Muscle of leg (tissue), 3 donors: ENCODE measurements at regions not wholly inside any gene's neighbourhood (a gene's known extent, or its start where the extent isn't known, plus 50 kb on each side); places are given as distances from the start of the nearest gene placed in this dataset.

Experiments used
- DNase-seq: peaks from one replicate; pipeline ENCODE4 v3.0.0; 2013
- H3K27ac ChIP-seq: one replicate; pipeline ENCODE4 v1.5.1; 2013; ENCODE audit warnings: mild to moderate bottlenecking, low read length, control low read depth
- H3K27me3 ChIP-seq: one replicate; pipeline ENCODE4 v1.6.1; 2013; ENCODE audit warnings: low read length; ENCODE audit not compliant: control insufficient read depth, insufficient read depth
- H3K36me3 ChIP-seq: one replicate; pipeline ENCODE4 v1.6.1; 2013; ENCODE audit warnings: low read length; ENCODE audit not compliant: control insufficient read depth, insufficient read depth
- H3K4me1 ChIP-seq: one replicate; pipeline ENCODE4 v1.6.1; 2013; ENCODE audit warnings: low read length; ENCODE audit not compliant: control insufficient read depth, insufficient read depth
- H3K4me3 ChIP-seq: one replicate; pipeline ENCODE4 v1.5.1; 2013; ENCODE audit warnings: low read length, control low read depth
- H3K9me3 ChIP-seq: replicated peaks from 2 replicates; pipeline ENCODE4 v1.6.1; 2013; ENCODE audit warnings: low read depth, low read length; ENCODE audit not compliant: control insufficient read depth
- WGBS: methylation state at CpG from one replicate; pipeline ENCODE4 v1.1.5; 2013; ENCODE audit warnings: missing lambda C conversion rate; ENCODE audit not compliant: insufficient coverage; 5-methylcytosine and 5-hydroxymethylcytosine counted together

- Histone ChIP-seq H3K9me3 (no peaks in the 10 kb centered on the region), H3K27me3 (no peaks in the 10 kb centered on the region), H3K4me3 (no peak overlapping the region), H3K27ac (no peak overlapping the region), H3K4me1 (peaks cover 14% of the 10 kb centered on the region), H3K36me3 (no peaks in the 10 kb centered on the region)
- WGBS, result 92% methylated on average over 1 of the region's 1 CpG
- DNase-seq, result no peak
Observed at GRCh38 chr21:38929142-38929541, 123.4 kb downstream of the ETS2 start.

- 67% methylated on average over 1 of the region's 3 CpGs for WGBS
- H3K4me1 ChIP-seq, result peaks cover 14% of the 10 kb centered on the region
- no peak for DNase-seq
- H3K27me3 ChIP-seq, result no peaks in the 10 kb centered on the region
- no peak overlapping the region for H3K27ac ChIP-seq
- H3K36me3 ChIP-seq, result no peaks in the 10 kb centered on the region
- no peak overlapping the region for H3K4me3 ChIP-seq
- no peaks in the 10 kb centered on the region for H3K9me3 ChIP-seq
Observed at GRCh38 chr21:38927776-38928175, 122.0 kb downstream of the ETS2 start.

GRCh38 chr21:38925923-38926322 is 120.2 kb downstream of the ETS2 start:
- Histone ChIP-seq H3K4me3 (no peak overlapping the region), H3K27me3 (no peaks in the 10 kb centered on the region), H3K36me3 (no peaks in the 10 kb centered on the region), H3K4me1 (peaks cover 14% of the 10 kb centered on the region), H3K9me3 (no peaks in the 10 kb centered on the region), H3K27ac (peak overlapping the region; percentile 80)
- WGBS, result 0% methylated on average over 2 of the region's 7 CpGs
- DNase-seq, result peak; percentile 97

- H3K4me1 ChIP-seq, result peaks cover 15% of the 10 kb centered on the region
- no peaks in the 10 kb centered on the region for H3K27me3 ChIP-seq
- peak overlapping the region; percentile 80 for H3K27ac ChIP-seq
- peak; percentile 56 for DNase-seq
- no peaks in the 10 kb centered on the region for H3K36me3 ChIP-seq
- no peaks in the 10 kb centered on the region for H3K9me3 ChIP-seq
- no peak overlapping the region for H3K4me3 ChIP-seq
- 29% methylated on average over 2 of the region's 3 CpGs for WGBS
Observed at GRCh38 chr21:38925478-38925877, 119.7 kb downstream of the ETS2 start.

- Histone ChIP-seq H3K36me3 (no peaks in the 10 kb centered on the region), H3K27ac (no peak overlapping the region), H3K9me3 (no peaks in the 10 kb centered on the region), H3K4me3 (no peak overlapping the region), H3K4me1 (peaks cover 14% of the 10 kb centered on the region), H3K27me3 (no peaks in the 10 kb centered on the region)
- 72% methylated on average over 4 of the region's 5 CpGs for WGBS
- no peak for DNase-seq
Observed at GRCh38 chr21:38924954-38925353, 119.2 kb downstream of the ETS2 start.

GRCh38 chr21:38923429-38923828 is 117.7 kb downstream of the ETS2 start:
- Histone ChIP-seq H3K9me3 (no peaks in the 10 kb centered on the region), H3K27me3 (no peaks in the 10 kb centered on the region), H3K4me3 (no peak overlapping the region), H3K27ac (no peak overlapping the region), H3K4me1 (peaks cover 14% of the 10 kb centered on the region), H3K36me3 (no peaks in the 10 kb centered on the region)
- 100% methylated on average over 2 of the region's 4 CpGs for WGBS
- no peak for DNase-seq

- Histone ChIP-seq H3K9me3 (no peaks in the 10 kb centered on the region), H3K4me1 (peaks cover 14% of the 10 kb centered on the region), H3K4me3 (no peak overlapping the region), H3K27me3 (no peaks in the 10 kb centered on the region), H3K36me3 (no peaks in the 10 kb centered on the region), H3K27ac (no peak overlapping the region)
- no peak for DNase-seq
- WGBS, result 100% methylated on average over 1 of the region's 6 CpGs
Observed at GRCh38 chr21:38922474-38923235, 116.9 kb downstream of the ETS2 start.

GRCh38 chr21:38921511-38922251 is 116.0 kb downstream of the ETS2 start:
- peak overlapping the region; percentile 75 for H3K27ac ChIP-seq
- H3K4me3 ChIP-seq, result no peak overlapping the region
- H3K36me3 ChIP-seq, result no peaks in the 10 kb centered on the region
- no peaks in the 10 kb centered on the region for H3K9me3 ChIP-seq
- no peak for DNase-seq
- H3K4me1 ChIP-seq, result peaks cover 14% of the 10 kb centered on the region
- H3K27me3 ChIP-seq, result no peaks in the 10 kb centered on the region
- 57% methylated on average over 3 of the region's 7 CpGs for WGBS

- peak overlapping the region; percentile 75 for H3K27ac ChIP-seq
- 78% methylated on average over 2 of the region's 8 CpGs for WGBS
- H3K4me3 ChIP-seq, result no peak overlapping the region
- peak; percentile 90 for DNase-seq
- H3K4me1 ChIP-seq, result peaks cover 9% of the 10 kb centered on the region
- H3K36me3 ChIP-seq, result no peaks in the 10 kb centered on the region
- no peaks in the 10 kb centered on the region for H3K9me3 ChIP-seq
- no peaks in the 10 kb centered on the region for H3K27me3 ChIP-seq
Observed at GRCh38 chr21:38920631-38921398, 115.1 kb downstream of the ETS2 start.
